Central memory CD4-positive, alpha-beta T cell (primary cell): ENCODE measurements at regions not wholly inside any gene's neighbourhood (a gene's known extent, or its start where the extent isn't known, plus 50 kb on each side); places are given as distances from the start of the nearest gene placed in this dataset.

Source experiments
- DNase-seq: peaks from one replicate; pipeline ENCODE4 v3.0.0; 2022

DNA sequence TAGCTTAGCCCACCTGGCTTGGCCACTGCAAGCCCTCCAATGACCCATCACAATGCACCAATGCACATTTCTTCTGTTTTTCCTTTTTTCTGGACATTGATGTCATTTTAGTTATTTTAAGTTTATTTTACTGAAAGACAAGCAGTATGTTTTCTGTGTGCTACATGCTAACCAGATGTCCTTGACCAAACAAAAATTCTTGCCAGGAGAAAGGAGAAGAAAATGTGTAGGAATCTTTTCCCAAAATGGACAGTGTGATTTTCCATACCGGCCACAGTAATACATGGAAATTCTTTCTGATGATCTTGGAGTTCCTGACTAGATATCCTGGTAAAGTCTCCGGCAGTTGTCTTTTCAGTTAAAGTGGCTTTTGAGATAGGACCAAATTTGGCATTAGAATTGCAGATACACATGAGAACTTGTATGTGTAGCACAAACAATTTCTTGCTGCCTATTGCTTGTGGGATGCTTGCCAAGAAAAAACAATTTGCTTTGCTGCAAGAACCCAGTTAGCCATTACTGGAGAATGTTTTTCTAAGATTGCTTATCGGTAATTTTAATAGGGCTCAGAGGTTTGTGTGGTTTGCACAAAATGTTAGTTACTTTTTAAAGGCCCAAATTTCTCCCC, 696.5 kb upstream of the CITED2 start:
- no peak for DNase-seq

DNA sequence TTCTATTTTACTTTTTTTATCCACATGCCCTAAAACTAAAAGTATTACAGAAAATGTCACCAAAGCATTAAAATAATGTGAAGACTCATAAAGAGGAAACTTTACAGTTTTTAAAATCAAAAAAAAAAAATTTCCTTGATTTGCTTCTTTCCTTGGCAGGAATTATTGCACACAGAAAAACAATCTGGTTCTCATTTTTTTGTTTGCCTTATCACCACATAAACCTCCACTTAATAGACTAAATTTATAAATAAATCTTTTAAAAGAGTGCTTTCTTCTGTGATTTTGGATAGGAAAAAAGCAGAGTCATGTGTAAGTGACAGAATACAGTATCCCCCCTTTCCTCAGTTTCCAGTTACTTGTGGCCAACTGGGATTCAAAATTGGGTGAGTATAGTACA, 695.1 kb upstream of the CITED2 start:
- DNase-seq: no peak

DNA sequence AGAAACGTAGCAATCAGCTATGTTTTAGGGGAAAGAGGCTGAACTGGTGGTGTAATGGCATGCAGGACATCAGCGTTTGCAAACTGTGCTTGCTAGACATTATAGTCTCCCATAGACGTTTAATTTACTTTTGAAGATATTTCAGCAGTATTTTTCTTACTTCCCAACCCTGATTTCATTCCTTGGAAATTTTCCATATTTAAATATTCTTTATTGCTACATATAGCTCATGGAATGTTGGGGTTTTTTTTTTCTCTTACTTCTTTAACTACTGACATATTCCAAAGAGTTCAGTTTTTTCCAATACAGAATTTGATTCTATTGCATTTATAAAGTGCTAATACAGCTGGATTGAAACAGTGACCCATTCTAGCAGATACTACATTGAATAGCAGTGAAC, 694.4 kb upstream of the CITED2 start:
- DNase-seq: no peak

DNA sequence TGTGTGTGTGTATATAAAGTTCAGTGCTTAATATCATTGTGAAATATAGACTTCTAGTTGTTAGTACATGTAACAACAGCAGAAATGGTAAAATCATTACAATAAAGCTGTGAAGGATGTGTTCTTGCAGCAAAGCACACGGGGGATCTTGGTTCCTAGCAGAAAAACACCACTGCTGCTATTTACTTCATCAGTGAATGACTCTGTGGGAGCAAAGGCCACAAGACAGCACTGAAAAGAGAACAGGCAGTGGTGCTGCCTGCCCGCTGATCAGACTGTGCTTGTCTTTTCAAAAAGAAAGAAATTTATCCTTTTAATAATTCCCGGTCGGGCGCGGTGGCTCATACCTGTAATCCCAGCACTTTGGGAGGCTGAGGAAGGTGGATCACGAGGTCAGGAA, 689.9 kb upstream of the CITED2 start:
- DNase-seq: no peak

DNA sequence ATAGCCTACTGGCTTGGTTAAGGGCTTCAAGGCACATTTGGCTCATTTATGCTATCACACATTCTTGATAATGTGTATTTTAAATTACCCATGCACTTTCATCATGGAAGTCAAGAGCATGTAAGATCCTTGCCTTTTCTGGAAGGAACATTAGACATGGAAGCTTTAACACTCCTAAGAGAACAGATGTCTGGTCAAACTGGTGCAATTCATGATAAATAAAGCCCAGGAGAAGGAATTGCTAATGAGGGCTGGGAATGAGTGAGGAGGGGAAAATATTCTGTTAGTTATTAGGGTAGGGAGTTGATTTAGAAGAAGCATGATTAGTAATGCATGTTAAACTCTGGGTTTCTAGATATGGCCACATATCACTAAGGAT, 688.6 kb upstream of the CITED2 start:
- no peak for DNase-seq

DNA sequence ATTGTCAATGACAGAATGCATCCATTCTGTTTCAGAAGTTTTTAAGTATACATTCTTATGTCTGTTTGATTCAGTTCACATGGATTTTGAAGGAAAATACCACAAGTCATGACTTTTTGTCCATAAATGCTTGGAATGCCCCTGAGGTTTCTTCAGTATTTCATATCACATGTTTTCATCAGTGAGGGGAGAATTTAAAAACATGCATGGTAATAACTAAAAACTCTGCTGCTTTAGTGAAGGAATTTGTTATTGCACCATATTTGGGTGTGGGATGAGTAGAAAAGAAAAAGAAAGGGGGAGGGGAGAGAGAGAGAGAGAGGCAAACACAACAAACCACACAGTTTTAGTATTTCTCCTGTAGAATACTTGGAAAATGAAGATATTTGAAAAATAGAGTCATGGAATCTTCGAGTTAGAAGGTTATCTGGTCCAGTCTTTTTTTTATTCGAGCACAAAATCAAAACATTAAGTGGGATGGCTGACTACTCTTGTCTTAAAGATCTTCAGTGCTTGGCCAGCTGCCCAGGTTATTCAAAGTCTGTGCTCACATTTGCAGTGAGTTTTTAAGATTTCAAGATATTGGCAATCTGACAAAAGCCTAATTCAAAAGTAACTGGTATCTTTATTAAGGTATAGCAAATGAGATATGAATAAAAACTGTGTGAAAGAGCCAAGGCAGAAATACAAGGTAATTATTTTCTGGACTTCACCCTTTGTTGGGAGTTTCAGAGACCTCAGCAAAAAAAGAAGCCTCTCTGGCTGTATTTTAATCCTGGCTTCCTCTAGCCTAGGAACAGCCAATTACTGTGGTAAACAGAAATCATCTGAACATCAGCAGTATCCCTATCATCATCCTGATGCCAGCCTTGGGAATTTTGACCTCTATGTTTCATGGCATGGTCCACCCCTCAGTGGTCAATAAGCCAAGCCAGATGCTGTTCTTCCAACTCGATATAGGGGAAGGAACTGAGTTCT, 687.9 kb upstream of the CITED2 start:
- no peak for DNase-seq

DNA sequence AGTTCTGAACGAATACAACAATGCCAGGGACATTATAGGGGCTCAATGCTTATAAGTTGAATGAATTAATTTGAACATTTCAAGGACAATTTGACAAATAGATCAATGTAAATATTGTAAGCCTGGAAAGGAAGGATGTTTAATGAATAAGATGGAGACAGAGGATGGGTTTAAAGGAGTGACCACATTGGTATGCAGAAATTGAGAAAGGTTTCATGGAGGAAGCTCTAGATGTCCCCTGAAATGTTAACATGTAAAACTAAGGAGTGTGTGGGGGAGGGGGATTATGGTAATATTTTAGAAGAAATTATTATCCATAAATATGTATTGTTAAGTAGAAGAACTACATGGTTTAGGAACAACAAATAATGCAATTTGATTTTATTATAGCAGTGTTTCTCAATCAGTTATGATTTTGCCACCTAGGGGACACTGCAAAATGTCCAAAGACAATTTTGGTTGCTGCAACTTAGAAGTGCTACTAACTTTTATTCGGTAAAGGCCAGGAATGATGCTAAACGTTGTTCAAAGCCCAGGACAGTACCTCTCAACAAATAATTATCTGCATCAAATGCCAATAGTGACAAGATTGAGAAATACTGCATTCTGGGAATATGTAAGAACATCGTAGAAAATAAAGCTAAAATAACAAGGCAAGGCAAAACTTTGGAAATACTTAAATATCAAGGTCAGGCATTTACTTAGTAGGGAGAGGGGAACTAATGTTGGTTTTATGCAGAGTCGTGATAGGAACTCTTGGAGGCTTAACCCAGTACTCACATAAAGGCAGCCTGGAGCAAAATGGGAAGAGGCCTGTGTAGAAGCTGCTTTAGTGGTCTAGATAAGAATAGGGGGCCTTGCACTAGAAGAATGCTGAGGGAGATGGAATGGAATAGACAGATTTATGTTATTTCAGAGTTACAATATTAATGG, 686.9 kb upstream of the CITED2 start:
- DNase-seq: no peak

DNA sequence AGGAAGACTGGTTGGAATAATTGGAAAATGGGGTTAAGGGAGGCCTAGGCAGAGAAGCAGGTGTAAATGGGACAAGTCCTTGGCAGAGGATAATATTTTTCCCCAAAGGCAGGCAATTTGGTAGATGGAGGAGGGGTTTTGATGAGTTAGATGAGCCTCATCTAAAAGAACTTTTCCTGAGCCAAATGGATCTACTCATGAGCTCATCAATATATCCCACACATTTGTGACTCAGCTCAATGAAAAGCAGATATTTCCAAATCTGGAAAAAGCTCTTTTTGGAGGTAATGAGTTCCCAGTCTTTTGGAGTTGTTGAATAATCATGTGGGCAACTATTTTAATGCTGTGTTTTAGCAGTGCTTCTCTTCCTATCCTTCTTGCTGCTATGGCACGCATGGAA, 685.5 kb upstream of the CITED2 start:
- DNase-seq: no peak

DNA sequence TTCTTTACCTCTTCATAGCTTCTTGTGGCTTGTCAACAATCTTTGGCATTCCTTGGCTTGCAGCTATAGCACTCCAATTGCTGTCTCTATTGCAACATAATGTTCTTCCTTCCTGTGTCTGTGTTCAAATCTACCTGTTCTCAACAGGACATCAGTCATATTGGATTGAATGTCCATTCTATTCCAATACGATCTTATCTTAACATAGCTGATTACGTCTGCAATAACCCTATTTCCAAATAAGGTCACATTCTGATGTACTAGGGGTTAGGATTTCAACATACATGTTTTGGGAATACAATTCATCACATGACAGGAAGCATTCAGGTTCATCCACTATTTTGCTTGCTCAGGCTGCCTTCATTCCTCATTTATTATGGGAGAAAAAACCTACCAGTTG, 684.4 kb upstream of the CITED2 start:
- DNase-seq: no peak

DNA sequence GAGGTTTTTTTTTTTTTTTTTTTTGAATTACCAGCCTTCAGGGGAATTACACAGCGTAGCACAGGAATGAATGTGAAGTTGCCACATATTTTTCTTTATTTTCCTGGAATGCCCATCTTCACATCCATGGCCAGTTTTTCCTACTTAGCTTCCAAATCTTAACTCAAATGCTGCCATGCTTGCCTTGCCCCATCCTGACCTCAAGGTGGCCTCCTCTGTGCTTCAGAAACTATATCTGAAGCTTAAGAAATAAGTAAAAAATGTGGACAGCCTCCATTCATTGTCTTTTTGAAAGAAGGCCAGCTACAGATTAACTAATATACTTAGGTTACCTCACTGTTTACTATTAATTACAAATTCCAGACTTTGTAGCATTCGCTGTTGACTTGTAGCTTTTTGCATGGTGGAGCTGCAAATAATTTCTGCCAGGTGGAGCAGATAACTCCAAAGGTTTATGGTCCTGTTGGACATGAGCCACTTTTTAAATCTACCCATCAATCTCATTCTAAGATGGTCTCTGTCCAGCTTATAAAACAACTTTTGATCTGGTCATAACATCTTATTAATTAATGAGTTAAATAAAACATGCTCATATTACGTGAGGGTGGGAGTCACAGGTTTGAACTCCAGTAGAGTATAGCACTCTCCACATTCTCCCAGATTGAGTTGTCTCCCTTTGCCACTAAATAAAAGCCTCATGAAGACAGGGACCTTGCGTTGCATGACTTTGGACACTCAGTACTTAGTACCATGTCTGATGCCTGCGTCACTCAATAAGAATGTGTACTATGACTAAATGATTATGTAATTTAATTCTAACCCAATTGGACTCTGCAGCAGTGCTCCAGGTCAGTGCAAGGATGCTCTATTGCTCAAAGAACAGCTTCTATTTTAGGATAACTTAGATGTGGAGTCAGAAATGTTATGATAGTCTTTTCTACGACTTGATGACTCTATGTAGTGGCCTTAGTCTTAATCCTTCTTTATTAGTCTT, 678.6 kb upstream of the CITED2 start:
- no peak for DNase-seq

DNA sequence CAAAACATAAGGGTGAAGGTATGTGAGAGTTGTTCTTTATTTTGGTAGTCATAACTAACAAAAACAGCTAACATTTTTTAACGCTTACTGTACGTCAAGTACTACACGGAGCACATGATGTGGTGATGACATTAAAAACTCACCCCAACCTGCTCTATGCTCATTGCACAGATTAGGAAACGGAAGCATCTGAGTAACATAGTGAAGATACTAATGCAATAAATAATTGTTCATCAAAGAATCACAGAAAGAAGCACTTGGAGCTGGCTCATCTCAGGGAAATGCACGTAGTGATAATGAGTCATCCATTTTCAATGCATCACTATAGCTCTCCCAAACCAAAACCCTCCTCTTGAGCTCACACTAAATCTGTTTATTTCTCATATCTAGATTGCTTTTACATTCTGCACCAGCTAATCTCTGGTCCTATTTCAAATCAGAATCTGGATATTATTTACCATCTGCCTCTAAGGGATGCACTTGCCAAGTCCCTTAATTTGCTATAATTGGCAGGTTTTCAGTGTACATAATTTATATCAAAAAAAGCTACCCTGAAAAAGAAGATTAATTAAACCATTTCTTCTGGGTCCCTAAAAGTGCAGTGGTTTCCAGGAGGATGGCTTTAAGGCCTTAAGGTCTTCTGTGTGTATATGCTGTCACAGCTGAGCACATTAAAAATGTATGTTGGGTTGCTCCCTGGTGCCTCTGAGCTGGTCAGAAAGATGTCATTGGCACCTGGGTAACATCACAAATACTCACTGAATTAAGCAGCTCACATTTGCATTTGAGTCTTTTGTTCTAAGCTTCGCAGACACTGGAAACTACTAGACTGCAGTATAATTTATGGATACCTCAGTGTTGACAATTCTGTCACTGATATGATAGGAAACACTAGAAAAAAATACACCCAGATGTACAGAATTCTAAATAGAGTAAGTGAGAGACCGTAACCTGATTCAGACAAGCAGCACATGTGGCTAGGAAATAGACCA, 677.4 kb upstream of the CITED2 start:
- no peak for DNase-seq

DNA sequence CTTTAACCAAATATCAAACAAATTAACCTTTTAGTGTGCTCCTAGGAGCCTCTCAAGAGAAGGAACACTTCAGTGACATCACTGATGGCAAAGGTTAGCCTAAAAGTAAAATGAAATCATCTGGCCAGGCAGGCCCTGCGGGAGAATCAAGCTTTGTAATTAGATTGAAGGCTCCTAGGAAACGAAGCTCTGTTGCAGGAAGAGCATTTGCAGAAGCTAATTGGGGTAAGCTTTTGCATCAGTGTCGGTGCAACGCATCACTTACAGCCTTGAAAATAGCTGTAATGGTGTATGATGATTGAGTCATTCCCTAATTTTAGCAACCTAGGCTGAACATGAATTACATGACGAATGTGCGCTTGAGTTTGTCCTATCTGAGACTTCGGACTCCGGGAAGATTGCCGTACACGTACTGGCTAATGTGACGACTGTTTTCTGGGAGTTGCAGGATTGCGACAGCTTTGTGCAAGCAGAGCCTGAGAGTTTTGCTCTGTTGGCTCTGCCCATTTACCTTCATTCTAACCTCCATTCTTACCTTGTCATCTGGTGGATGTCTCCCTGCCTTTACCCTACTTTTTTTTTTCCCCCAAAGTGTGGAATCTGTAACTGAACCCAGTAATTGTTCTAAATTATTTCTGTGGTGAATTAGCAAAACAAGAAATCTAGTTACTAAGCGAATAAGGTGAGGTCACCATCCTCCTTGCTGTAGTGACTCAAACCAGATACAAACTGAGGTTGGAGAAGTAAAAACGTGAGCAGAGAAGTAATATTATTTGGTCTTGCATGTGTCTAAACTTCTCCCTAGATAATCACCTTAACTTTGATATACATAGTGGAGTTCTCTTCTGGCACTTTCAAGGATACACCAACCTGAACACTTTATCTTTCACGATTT, 675.9 kb upstream of the CITED2 start:
- no peak for DNase-seq

DNA sequence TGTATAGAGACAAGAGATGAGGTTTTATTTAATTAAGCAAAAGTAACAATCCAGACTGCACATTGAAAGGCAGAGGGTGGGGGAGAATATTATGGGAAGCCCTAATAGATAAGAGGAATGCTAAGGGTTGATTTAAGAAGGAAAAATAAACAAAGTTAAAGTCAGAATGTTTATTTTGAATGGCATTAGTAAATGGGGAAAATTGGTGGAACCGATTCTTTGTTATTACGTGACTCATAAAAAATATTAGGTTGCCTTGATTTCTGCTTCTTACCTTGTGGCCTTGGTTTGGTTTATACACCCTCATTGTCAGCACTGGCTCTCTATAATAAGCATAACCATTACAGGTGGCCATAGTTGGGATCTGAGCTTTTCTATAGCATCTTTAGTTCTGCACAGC, 674.8 kb upstream of the CITED2 start:
- DNase-seq: no peak

DNA sequence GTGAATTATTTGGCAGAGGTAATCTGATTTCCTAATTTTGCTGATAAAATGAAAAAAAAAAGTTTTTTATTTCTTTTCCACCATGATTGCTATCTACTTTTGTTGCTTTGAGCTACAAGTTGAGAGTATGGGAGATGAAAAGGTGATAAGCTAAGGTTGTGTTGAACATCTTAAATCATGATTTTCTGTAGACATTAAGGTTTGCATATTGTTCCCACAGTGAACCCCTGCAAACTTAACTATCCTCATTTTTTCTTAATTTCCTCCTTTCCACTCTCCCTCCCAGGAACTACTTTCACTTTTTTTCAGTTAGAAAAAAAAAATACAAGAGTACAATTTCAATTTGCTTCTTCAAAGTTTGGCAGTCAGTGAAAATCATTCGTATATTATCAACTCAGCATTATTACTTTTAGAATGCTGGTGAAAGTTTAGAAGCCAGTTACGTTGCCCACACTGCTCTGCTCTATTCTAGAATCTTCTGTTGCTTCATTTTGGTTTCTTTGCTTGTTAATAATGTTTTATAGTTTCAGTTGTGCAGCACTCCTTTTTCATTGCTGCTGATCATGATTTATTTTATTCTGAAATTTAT, 673.8 kb upstream of the CITED2 start:
- DNase-seq: no peak

DNA sequence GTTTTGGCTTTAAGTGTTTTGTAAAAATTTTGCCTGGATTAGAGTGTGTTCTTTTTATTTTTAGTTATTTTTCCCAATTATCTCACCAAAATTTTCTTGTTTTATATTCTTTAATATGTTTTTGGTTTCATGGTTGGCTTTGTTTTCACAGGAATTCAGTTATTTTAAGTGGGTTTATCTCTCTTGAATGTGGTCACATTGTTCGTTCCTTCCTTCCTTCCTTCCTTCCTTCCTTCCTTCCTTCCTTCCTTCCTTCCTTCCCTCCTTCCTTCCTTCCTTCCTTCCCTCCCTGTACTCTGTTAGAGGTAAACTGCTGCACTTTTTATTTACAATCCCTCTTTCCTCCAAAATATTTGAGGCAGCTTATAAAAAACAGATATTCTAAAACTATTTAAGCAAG, 672.9 kb upstream of the CITED2 start:
- no peak for DNase-seq

DNA sequence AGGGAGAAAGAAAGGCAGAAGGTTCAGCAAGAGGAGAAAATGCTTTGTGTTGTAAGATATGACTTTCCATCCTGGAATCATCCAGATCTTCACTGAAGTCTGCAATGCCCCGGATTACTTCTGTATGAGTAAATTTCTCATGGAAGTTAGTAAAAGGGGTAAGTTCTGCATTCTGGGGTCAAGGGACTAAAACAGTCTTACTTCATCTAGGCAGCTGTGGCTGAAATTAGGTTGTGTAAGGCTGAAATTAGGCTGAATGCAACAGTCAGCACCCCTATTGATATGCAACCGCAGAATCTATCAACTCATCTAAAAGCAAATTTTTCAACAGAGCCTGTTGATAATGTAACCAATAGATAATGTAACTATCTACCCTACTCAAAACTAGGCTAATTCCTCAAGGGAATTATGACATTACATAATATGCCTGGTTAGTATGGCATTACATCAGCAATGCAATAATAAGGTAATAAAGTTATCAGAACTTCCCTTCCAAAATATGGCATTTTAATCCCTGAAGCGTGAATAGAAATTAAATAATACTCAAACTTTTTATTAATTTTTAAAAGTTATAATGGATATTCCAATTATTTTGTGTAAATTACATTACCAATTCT, 671.7 kb upstream of the CITED2 start:
- DNase-seq: no peak

DNA sequence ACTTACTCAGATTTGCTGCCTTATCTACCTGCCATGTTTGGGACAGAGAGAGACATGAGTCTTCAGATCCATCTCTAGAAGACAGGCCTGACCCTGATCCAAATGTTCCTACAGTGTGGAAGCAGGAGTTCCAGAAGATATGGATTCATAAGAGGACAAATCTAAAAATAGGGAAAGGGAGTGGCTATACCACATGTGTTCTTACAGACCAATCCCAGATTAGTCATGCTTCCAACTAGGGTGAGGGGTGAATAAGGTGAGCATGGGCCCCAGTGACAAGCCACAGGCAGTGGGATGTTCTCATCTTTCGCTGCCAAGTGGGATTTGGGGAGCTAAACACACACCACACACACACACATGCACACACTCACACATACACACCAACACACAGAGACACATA, 670.7 kb upstream of the CITED2 start:
- no peak for DNase-seq

DNA sequence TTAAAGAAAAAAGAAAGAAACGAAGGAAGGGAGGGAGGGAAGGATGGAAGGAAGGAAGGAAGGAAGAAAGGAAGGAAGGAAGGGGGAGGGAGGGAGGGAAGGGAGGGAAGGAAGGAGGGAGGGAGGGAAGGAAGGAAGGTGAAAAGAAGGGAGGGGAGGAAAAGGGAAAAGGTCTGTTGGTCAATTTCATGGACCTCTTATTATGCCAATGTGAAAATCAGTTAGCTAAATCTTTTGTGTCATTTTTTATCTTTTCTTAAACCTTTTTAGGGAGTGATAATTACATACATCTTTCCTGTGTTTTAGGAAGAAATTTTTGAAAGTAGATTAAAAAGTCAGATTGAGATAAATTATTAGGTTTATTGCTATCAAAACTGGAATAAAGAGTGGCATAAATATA, 670.2 kb upstream of the CITED2 start:
- DNase-seq: no peak
